22Rv1 (cell line): ENCODE measurements at regions not wholly inside any gene's neighbourhood (a gene's known extent, or its start where the extent isn't known, plus 50 kb on each side); places are given as distances from the start of the nearest gene placed in this dataset.

Experiments used
- H3K27ac ChIP-seq: fragments of 450-650 bp; 2 replicates; pipeline ENCODE4 v1.5.1; 2017
- ZFX ChIP-seq: fragments of 450-650 bp; IDR thresholded peaks from 2 replicates; pipeline ENCODE4 v1.6.1; 2017; ENCODE audit warnings: antibody characterized with exemption, borderline replicate concordance
- TF ChIP-seq, protein P1 (sequence below): fragments of 450-650 bp; IDR thresholded peaks from 2 replicates; pipeline ENCODE4 v1.5.1; 2017; ENCODE audit warnings: mild to moderate bottlenecking

DNA sequence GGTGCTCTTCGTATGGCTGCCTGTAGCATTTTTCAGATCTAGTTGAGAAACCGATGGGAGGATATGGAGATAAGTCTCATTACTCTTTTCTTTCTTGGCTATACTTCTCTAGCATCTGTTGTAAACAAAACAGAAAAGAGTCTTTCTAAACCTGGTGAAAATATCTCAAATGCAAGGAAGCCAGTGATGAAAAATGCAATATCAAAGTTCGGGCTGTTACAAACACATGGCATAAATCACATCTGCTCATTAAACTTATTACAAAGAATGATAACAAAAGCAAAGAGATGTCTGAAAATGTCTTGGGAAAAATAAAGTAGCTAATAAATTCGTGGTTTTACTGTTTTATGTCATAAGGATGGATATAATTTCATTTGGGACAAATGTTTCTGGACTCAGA lies 71.8 kb upstream of the IGFBP3 start:
- H3K27ac ChIP-seq = no peak overlapping the region
- TF ChIP-seq, protein P1, sequence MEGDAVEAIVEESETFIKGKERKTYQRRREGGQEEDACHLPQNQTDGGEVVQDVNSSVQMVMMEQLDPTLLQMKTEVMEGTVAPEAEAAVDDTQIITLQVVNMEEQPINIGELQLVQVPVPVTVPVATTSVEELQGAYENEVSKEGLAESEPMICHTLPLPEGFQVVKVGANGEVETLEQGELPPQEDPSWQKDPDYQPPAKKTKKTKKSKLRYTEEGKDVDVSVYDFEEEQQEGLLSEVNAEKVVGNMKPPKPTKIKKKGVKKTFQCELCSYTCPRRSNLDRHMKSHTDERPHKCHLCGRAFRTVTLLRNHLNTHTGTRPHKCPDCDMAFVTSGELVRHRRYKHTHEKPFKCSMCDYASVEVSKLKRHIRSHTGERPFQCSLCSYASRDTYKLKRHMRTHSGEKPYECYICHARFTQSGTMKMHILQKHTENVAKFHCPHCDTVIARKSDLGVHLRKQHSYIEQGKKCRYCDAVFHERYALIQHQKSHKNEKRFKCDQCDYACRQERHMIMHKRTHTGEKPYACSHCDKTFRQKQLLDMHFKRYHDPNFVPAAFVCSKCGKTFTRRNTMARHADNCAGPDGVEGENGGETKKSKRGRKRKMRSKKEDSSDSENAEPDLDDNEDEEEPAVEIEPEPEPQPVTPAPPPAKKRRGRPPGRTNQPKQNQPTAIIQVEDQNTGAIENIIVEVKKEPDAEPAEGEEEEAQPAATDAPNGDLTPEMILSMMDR = no peak

DNA sequence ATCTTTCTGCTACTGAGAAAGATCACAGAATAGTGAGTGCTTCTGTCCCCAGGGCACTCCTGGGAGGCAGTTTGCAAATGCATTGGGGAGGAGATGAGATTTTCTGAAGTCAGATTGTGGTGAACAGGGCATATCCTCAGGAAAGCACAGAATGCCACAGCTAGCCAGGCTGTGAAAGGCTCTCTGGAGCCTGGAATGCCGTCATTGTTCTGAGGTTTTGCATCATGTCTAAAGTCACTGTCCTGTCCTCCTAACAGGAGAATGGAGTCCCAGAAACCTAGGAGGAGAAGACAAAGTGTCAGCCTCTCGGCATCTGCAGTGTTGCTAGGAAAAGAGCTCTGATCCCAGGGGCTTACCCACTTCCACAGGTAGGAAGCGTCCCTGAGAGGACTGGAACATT lies 69.2 kb upstream of the IGFBP3 start:
- no peak overlapping the region for H3K27ac ChIP-seq
- no peak for TF ChIP-seq ZFX
- TF ChIP-seq, protein P1 = no peak

DNA sequence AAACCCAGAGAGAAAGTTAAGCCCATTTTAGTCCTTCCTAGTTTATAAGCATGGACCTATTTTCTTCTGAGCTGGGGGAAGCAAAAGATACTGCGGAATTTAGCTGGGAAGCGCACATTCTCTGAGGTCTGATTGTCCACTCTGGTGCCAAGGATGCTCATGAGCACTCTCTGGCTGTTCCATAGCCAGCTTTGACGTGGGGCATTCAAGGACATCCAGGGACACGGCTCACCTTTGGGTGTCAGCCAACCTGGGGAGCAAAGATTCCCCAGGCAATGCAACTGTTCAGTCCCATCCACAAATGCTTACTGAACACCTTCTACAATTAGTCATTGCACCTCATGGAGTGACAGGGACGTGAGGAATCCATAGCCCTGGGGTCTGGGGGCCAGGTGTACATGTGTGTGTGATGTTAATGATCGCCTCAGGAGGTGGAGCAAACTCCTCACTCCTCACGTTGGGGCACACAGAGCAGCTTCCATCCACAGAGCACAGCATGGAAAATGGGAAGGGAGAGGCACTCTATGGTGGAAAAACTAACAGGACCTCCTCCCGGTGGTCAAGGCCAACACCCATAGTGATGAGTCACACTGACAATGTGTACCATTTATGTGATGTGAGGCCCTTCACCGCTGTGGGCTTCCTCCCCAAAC lies 67.5 kb upstream of the IGFBP3 start:
- TF ChIP-seq, protein P1 = no peak
- no peak for TF ChIP-seq ZFX
- H3K27ac ChIP-seq = no peak overlapping the region

DNA sequence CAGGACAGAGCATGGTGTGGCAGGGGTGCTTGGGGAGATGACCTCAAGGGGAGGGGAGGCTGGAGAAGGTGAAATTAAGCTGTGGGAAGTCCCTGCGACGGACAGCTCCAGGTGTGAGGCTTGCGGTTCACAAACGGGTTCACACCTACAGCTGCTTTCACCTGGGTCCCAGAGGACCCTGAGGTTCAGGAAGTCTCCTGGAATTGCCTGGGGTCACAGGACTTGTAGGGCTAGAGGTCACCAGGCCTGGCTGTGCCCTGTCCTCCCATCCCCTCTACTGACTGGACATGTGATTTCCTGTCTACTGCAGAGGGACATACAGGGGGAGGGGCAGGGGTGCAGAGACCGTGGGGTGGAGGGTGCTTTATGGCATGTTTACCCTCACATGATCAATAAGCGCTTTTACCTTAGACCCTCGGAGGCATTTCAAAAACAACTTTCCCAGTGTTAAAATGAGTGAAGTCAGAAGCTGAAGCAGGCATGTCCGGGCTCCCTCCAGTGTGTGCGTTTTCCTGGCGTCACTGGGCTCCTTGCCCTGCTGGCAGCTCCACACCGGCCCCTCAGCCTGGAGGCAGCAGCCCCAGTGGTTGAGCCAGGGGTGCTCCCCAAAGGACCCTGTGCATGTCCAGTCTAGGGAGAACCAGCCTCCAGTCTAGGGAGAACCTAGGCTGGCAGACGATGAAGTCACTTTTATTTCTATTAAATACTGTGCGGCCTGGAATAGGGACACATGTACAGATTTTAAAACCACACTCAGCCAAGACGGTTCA lies 66.6 kb upstream of the IGFBP3 start:
- TF ChIP-seq ZFX = no peak
- TF ChIP-seq, protein P1 = no peak
- no peak overlapping the region for H3K27ac ChIP-seq

DNA sequence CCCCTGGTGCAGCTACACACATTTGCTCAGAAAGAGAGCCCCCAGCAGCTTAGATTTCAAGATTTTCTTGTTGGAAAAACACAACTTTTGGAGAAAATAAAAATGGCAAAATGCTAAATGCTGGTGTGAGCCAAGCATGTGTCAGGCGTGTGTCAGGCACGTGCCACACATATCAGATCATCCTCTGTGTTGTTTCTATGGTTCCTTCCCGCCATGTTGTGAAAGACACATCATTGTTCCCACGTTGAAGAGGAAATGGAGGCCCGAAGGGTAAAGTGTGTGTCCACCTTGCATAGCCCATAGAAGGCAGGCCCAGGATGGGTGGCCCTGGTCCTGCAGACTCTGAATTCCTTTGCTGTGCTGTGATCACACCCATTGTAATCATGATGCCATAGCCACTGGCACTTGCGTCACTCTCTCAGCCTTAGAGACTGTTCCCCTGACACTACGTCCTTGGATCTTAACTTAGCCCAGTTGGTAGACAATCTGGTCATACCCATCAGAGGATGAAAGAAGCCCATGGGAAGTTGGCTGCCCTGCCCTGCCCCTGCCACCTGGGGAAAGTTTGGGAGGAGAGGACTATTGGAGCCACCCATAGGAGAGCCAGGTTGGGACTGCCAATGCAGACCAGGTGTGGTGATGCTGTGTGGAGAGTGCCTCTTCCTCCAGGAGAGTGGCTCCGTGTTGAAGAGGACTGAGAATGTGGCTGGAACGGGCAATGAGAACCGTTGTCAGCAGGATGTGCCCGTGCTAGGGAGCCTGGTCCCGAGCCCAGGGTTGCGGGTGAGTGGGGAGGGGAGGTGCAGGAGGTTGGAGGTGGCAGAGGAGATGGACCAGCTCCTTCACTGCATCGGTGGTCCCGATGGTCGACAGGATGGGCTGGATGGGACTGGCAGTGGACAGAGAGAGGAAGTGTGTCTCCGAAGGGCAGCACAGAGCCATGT lies 65.6 kb upstream of the IGFBP3 start:
- no peak overlapping the region for H3K27ac ChIP-seq
- no peak for TF ChIP-seq ZFX
- TF ChIP-seq, protein P1 = no peak

DNA sequence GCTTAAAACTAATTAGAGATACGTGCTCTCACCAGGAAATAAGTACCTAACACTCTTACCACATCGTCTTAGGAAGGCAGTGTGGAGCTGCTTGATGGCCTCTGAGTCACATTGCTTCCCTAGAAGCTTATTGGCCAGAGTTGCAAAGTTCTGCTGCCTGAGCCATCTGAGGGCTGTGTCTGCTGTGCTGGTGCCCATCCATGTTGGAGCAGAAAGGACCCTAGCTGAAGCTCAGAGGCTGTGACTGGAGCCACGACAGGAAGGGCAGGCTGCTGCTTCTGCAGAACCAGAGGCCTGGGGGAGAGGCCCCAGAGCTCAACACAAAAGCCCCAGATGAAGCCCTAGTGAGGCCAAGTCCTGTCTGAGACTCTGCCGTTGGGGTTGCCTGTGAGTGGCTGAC lies 64.8 kb upstream of the IGFBP3 start:
- TF ChIP-seq, protein P1 = no peak
- no peak for TF ChIP-seq ZFX
- H3K27ac ChIP-seq = no peak overlapping the region
